ENCODE measurements at regions not wholly inside any gene's neighbourhood (a gene's known extent, or its start where the extent isn't known, plus 50 kb on each side); places are given as distances from the start of the nearest gene placed in this dataset.

GRCh38 chr17:72212041-72212440 is 91.2 kb downstream of the SOX9 start:
- no peak for DNase-seq

- no peak for DNase-seq
Observed at GRCh38 chr17:72215490-72215889, 94.7 kb downstream of the SOX9 start.

GRCh38 chr17:72215928-72216327 is 95.1 kb downstream of the SOX9 start:
- no peak for DNase-seq

- DNase-seq = no peak
Observed at GRCh38 chr17:72219137-72219823, 98.5 kb downstream of the SOX9 start.

- DNase-seq = no peak
Observed at GRCh38 chr17:72219824-72220493, 99.1 kb downstream of the SOX9 start.

- no peak for DNase-seq
Observed at GRCh38 chr17:72222661-72223380, 102.0 kb downstream of the SOX9 start.

GRCh38 chr17:72223866-72224291 is 103.1 kb downstream of the SOX9 start:
- DNase-seq = no peak

- no peak for DNase-seq
Observed at GRCh38 chr17:72226322-72226721, 105.5 kb downstream of the SOX9 start.

GRCh38 chr17:72233986-72234385 is 113.2 kb downstream of the SOX9 start:
- DNase-seq = no peak

- no peak for DNase-seq
Observed at GRCh38 chr17:72234985-72235384, 114.2 kb downstream of the SOX9 start.

- no peak for DNase-seq
Observed at GRCh38 chr17:72236980-72237633, 116.3 kb downstream of the SOX9 start.

- no peak for DNase-seq
Observed at GRCh38 chr17:72238157-72238673, 117.4 kb downstream of the SOX9 start.

GRCh38 chr17:72239548-72239947 is 118.7 kb downstream of the SOX9 start:
- DNase-seq = no peak

- DNase-seq = no peak
Observed at GRCh38 chr17:72240333-72240732, 119.5 kb downstream of the SOX9 start.

GRCh38 chr17:72244494-72244893 is 123.7 kb downstream of the SOX9 start:
- DNase-seq = no peak

- DNase-seq = no peak
Observed at GRCh38 chr17:72244956-72245355, 124.1 kb downstream of the SOX9 start.

- no peak for DNase-seq
Observed at GRCh38 chr17:72249441-72249840, 128.6 kb downstream of the SOX9 start.

- DNase-seq = no peak
Observed at GRCh38 chr17:72250206-72250605, 129.4 kb downstream of the SOX9 start.

GRCh38 chr17:72253597-72253996 is 132.8 kb downstream of the SOX9 start:
- DNase-seq = no peak

GRCh38 chr17:72254808-72255449 is 134.1 kb downstream of the SOX9 start:
- DNase-seq = no peak

- no peak for DNase-seq
Observed at GRCh38 chr17:72255481-72255880, 134.7 kb downstream of the SOX9 start.

GRCh38 chr17:72258711-72259110 is 137.9 kb downstream of the SOX9 start:
- DNase-seq = no peak

GRCh38 chr17:72259922-72260321 is 139.1 kb downstream of the SOX9 start:
- DNase-seq = no peak

Measured in stimulated activated CD4-positive, alpha-beta T cell treated with anti-CD3 and anti-CD28 coated beads, Interleukin-4, amount 100 ng/mL, for 4 hours (primary cell).